ENCODE measurements at regions not wholly inside any gene's neighbourhood (a gene's known extent, or its start where the extent isn't known, plus 50 kb on each side); places are given as distances from the start of the nearest gene placed in this dataset.

DNA sequence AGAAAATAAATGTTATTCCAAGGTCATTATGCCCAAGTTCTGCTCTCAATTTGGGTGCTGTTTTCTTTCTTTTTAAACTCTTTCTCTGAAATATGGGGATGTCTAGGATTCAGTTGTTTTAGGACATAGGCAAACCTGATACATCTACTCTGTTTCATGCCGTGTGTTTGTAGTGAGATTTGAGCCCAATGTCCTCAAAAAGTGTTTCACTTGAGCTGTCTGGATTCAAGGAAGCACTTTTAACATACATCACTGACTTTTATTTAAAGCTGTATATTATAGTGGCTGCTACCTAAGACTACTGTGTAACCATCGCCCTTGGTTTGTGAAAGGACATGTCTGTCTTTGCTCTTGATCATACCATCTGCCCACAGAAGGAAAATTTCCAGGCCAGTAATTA, 709.3 kb upstream of the STXBP6 start:
- Mint-ChIP-seq H3K36me3 (no peaks in the 10 kb centered on the region), H3K27me3 (no peaks in the 10 kb centered on the region), H3K27ac (no peak overlapping the region), H3K4me1 (ENCODE audit: unreplicated experiment) (no peaks in the 10 kb centered on the region), H3K9me3 (no peaks in the 10 kb centered on the region), H3K4me3 (no peak overlapping the region)
- TF ChIP-seq, protein P1, sequence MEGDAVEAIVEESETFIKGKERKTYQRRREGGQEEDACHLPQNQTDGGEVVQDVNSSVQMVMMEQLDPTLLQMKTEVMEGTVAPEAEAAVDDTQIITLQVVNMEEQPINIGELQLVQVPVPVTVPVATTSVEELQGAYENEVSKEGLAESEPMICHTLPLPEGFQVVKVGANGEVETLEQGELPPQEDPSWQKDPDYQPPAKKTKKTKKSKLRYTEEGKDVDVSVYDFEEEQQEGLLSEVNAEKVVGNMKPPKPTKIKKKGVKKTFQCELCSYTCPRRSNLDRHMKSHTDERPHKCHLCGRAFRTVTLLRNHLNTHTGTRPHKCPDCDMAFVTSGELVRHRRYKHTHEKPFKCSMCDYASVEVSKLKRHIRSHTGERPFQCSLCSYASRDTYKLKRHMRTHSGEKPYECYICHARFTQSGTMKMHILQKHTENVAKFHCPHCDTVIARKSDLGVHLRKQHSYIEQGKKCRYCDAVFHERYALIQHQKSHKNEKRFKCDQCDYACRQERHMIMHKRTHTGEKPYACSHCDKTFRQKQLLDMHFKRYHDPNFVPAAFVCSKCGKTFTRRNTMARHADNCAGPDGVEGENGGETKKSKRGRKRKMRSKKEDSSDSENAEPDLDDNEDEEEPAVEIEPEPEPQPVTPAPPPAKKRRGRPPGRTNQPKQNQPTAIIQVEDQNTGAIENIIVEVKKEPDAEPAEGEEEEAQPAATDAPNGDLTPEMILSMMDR (conservative IDR thresholded peaks at IDR 0.05), result no peak
- DNase-seq (ENCODE audit: extremely low spot score, unreplicated experiment), result no peak

DNA sequence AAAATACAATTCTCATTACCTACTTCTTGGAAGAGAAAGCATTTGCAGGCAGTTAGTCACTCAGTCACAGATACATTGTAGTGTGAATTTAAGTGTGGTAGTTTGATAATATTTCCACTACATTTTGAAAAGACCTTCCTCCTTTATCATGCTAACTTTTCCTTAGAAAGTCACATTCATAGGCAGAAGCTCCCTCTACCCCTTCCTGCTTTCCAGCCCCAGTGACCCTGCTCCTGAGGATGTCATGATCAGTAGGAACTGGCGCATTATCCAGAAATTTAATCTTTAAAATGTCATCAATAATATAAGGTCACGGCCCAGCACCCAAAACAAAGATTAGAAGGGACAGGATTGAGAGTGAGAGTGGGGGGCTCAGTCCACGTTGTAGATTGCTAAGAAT, 707.4 kb upstream of the STXBP6 start:
- no peaks in the 10 kb centered on the region for H3K27me3 Mint-ChIP-seq
- H3K27ac Mint-ChIP-seq, result no peak overlapping the region
- no peaks in the 10 kb centered on the region for H3K9me3 Mint-ChIP-seq

DNA sequence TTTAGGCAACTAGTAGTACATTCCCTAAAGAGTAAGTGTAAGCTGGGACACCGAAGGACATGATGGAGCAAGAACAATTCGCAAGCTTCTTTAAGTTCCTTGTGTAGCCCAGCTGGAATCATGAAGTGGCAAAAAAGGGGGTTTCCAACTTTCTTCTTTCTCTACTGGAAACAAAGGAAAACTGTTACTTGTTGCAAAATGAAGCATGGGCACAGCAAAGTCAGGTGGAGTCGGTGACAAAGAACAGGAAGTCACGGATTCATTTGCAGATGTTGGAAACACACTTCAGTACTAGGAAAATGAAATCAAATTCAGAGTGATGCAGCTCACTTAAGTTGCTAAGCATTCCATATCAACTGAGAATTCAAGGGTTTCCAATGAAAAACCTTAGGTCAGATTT, 706.9 kb upstream of the STXBP6 start:
- TF ChIP-seq, protein P1 (conservative IDR thresholded peaks at IDR 0.05), result no peak
- no peak overlapping the region for H3K4me3 Mint-ChIP-seq
- H3K4me1 Mint-ChIP-seq (ENCODE audit: unreplicated experiment), result no peaks in the 10 kb centered on the region
- no peaks in the 10 kb centered on the region for H3K9me3 Mint-ChIP-seq
- H3K27me3 Mint-ChIP-seq, result no peaks in the 10 kb centered on the region
- no peak for DNase-seq (ENCODE audit: extremely low spot score, unreplicated experiment)
- no peaks in the 10 kb centered on the region for H3K36me3 Mint-ChIP-seq
- H3K27ac Mint-ChIP-seq, result no peak overlapping the region

More for the DNA sequence above, 707.4 kb upstream of the STXBP6 start:
- Mint-ChIP-seq H3K36me3 (no peaks in the 10 kb centered on the region), H3K4me3 (no peak overlapping the region), H3K4me1 (ENCODE audit: unreplicated experiment) (no peaks in the 10 kb centered on the region)
- TF ChIP-seq, protein P1 (conservative IDR thresholded peaks at IDR 0.05), result no peak
- no peak for DNase-seq (ENCODE audit: extremely low spot score, unreplicated experiment)

DNA sequence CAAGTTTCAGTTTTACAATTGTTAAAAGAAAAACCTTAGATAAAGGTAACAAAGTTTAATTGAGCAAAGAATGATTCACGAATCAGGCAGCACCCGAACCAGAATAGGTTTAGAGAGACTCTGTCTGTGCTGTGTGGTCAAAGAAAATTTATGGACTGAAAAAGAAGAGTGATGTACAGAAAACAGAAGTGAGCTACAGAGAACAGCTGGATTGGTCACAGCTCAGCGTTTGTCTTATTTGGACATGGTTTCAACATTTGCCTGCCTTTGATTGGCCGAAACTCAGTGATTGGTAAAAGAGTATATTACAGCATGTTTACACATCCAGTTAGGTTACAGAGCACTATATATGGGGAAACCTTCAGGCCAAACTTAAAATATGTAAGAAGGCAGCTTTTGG, 703.2 kb upstream of the STXBP6 start:
- DNase-seq (ENCODE audit: extremely low spot score, unreplicated experiment), result no peak
- H3K4me3 Mint-ChIP-seq, result no peak overlapping the region
- TF ChIP-seq, protein P1 (conservative IDR thresholded peaks at IDR 0.05), result no peak
- no peaks in the 10 kb centered on the region for H3K27me3 Mint-ChIP-seq
- no peaks in the 10 kb centered on the region for H3K36me3 Mint-ChIP-seq
- H3K9me3 Mint-ChIP-seq, result no peaks in the 10 kb centered on the region
- no peak overlapping the region for H3K27ac Mint-ChIP-seq
- no peaks in the 10 kb centered on the region for H3K4me1 Mint-ChIP-seq (ENCODE audit: unreplicated experiment)

DNA sequence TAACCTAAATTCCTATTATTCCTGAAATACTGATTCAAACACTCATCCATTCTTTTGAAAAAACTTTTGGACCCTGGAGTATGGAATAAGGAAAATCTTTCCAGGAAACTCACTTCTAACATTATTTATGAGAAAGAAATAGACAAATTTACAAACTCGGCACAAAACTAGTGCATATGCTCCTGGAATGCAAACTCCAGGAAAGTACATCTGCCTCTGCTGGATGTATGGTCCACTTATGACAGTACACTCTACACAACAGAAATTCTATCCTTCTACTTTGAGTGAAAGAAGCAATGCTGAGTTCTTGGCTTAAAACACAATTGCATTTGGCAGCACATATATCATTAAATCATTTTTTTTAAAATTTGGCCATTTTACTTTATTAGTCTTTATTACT, 700.5 kb upstream of the STXBP6 start:
- TF ChIP-seq, protein P1 (conservative IDR thresholded peaks at IDR 0.05), result no peak
- Mint-ChIP-seq H3K4me3 (no peak overlapping the region), H3K9me3 (no peaks in the 10 kb centered on the region), H3K4me1 (ENCODE audit: unreplicated experiment) (no peaks in the 10 kb centered on the region), H3K36me3 (no peaks in the 10 kb centered on the region), H3K27me3 (no peaks in the 10 kb centered on the region), H3K27ac (no peak overlapping the region)
- no peak for DNase-seq (ENCODE audit: extremely low spot score, unreplicated experiment)

All from type B pancreatic cell (in vitro differentiated cells).